Vagina (tissue), 2 donors: ENCODE measurements at regions not wholly inside any gene's neighbourhood (a gene's known extent, or its start where the extent isn't known, plus 50 kb on each side); places are given as distances from the start of the nearest gene placed in this dataset.

Source experiments
- DNase-seq, 2 donors: peaks; one replicate each; pipeline ENCODE4 v3.0.0-alpha.2; 2017; ENCODE audit errors: extremely low spot score in 2 of 2
- H3K27ac ChIP-seq: fragments of 200-600 bp; sonication (generic); one replicate; pipeline ENCODE4 v1.5.1; 2019
- H3K27me3 ChIP-seq: fragments of 200-600 bp; sonication (generic); one replicate; pipeline ENCODE4 v1.5.1; 2019
- H3K36me3 ChIP-seq, 2 donors: fragments of 200-600 bp; sonication (generic); one replicate each; pipeline ENCODE4 v1.5.1; 2017 to 2019
- H3K4me1 ChIP-seq: fragments of 200-600 bp; sonication (generic); one replicate; pipeline ENCODE4 v1.5.1; 2019
- H3K4me3 ChIP-seq, 2 donors: fragments of 200-600 bp; sonication (generic); 1 replicate in 1 of 2; 2 replicates in 1 of 2; pipeline ENCODE4 v1.5.1; 2016 to 2019
- H3K9me3 ChIP-seq: fragments of 200-600 bp; sonication (generic); one replicate; pipeline ENCODE4 v1.5.1; 2019
- POLR2A ChIP-seq, 2 donors: fragments of 450-650 bp; IDR thresholded peaks; one replicate each; pipeline ENCODE4 v1.6.1; 2017; ENCODE audit warnings: antibody characterized with exemption in 2 of 2, mild to moderate bottlenecking in 2 of 2, moderate library complexity in 2 of 2
- POLR2AphosphoS5 ChIP-seq, 2 donors: sonication (generic); formaldehyde crosslinking; IDR thresholded peaks; one replicate each; pipeline ENCODE4 v1.9.0; 2017; ENCODE audit warnings: antibody characterized with exemption in 2 of 2, mild to moderate bottlenecking in 2 of 2, low read depth in 1 of 2; ENCODE audit not compliant: insufficient read depth in 1 of 2
- intact Hi-C: fragments of 100-400 bp; cut with DNase I; formaldehyde crosslinking; loops from one replicate; pipeline ENCODE4 v1.15.1; 2023
- TF ChIP-seq, protein P1 (sequence below), 3 experiments: fragments of 450-650 bp in 2 of 3; fragments of 200-600 bp in 1 of 3; sonication (generic) in 1 of 3; IDR thresholded peaks; one replicate each; pipeline ENCODE4 v1.5.1; 2017 to 2019; ENCODE audit warnings: antibody characterized with exemption in 3 of 3, mild to moderate bottlenecking in 2 of 3, moderate library complexity in 2 of 3

DNA sequence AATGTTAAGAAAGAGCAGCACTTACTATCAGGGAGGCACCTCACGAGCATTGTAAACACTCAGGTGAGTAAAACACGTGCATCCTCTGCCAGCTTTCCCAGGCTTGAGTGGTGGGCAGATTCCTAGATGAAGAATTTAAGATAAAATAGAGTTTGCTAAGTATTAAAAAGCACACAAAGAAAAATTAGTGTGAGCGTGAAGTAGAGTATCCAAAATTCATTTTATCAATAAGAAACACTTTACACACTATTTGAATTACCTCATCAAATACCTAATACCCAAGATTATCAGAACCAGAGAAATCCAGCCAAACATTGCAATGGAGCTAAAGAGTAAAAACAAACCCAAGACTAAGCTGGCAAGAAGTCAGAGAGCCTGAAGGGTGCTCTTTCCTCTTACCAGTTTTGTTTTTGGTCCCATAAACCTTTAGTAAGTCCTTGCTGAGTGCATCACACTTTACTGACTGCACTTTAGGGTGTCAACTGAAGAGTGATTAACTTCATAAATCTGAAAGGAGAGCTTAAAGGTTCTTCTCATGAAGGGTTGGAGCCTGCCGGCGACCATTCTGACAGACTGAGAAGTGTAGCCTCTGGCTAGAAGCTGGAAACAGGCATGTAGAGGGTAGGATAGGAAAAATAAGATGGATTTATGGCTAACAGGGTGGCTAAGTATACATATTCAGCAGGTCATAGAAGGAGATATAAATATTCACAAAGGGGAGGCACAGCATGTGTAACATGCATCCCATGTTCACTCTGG, 151.1 kb downstream of the SLC7A11 start:
- H3K27me3 ChIP-seq = no peaks in the 10 kb centered on the region
- H3K27ac ChIP-seq = no peak overlapping the region
- H3K4me3 ChIP-seq = no peak overlapping the region
- no peaks in the 10 kb centered on the region for H3K36me3 ChIP-seq
- DNase-seq = no peak
- TF ChIP-seq POLR2A (IDR thresholded peaks at IDR 0.05) = no peak
- TF ChIP-seq POLR2AphosphoS5 (IDR thresholded peaks at IDR 0.05; ENCODE audit: insufficient read depth in 1 of 2, low read depth in 1 of 2) = no peak
- TF ChIP-seq, protein P1, sequence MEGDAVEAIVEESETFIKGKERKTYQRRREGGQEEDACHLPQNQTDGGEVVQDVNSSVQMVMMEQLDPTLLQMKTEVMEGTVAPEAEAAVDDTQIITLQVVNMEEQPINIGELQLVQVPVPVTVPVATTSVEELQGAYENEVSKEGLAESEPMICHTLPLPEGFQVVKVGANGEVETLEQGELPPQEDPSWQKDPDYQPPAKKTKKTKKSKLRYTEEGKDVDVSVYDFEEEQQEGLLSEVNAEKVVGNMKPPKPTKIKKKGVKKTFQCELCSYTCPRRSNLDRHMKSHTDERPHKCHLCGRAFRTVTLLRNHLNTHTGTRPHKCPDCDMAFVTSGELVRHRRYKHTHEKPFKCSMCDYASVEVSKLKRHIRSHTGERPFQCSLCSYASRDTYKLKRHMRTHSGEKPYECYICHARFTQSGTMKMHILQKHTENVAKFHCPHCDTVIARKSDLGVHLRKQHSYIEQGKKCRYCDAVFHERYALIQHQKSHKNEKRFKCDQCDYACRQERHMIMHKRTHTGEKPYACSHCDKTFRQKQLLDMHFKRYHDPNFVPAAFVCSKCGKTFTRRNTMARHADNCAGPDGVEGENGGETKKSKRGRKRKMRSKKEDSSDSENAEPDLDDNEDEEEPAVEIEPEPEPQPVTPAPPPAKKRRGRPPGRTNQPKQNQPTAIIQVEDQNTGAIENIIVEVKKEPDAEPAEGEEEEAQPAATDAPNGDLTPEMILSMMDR (IDR thresholded peaks at IDR 0.05) = no peak
- no peaks in the 10 kb centered on the region for H3K9me3 ChIP-seq
- no peaks in the 10 kb centered on the region for H3K4me1 ChIP-seq
- intact Hi-C loops = no loop called here

DNA sequence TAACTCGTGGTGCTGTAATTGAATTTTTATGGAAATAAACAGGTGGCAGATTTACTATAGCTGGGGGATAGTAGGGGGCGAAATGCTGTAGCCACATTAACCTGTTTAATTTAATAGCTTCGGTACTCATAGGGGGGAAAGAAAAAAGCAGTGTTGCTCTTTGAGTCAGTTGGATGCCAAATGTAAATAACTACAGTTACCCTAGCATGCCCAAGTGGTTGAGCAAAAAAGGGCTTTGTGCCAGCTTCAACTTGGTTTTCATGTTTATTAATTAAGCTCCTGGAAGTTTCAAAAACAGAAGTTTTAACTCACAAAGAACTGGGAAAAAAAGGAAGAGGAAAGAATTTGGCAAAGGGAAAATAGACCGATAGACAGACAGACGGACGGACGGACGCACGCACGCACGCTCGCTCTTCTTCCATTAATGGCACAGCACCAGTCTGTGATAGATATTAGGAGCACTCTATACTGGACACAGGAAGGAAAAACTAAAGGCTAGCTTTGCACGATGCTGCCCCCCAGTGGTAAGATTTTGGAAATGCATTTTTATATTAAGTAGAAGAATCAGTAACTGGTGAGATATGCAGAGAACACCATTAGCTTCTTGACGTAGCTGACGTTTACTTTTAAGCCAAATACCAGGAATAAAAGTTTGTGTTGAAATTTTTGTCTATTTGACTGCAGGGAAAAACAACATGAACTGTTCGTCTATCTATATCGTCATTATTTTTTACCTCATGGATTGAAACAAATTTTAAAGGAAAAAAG, 151.8 kb downstream of the SLC7A11 start:
- peak overlapping the region in 1 of 2 donors; percentile 9 for H3K4me3 ChIP-seq
- intact Hi-C loops = no loop called here
- no peak for TF ChIP-seq POLR2A (IDR thresholded peaks at IDR 0.05)
- TF ChIP-seq, protein P1 (IDR thresholded peaks at IDR 0.05) = peak; percentile 46 to 81 (median 69)

DNA sequence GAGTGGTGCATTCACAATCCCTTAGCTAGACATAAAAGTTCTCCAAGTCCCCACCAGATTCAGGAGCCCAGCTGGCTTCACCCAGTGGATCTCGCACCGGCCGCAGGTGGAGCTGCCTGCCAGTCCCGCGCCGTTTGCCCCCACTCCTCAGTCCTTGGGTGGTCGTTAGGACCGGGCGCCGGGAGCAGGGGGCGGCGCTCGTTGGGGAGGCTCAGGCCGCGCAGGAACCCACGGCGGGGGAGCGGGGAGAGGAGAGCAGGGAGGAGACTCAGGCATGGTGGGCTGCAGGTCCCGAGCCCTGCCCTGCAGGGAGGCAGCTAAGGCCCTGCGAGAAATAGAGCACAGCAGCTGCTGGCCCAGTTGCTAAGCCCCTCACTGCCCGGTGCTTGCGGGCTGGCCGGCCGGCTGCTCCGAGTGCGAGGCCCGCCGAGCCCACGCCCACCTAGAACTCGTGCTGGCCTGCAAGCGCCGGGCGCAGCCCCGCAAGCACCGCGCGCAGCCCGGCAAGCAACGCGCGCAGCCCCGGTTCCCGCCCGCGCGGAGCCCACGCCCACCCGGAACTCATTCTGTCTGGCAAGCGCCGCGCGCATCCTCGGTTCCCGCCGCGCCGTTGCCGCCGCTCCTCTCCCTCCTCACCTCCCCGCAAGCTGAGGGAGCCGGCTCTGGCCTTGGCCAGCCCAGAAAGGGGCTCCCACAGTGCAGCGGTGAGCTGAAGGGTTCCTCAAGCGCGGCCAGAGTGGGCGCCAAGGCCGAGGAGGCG, 153.5 kb downstream of the SLC7A11 start:
- TF ChIP-seq POLR2AphosphoS5 (IDR thresholded peaks at IDR 0.05; ENCODE audit: insufficient read depth in 1 of 2, low read depth in 1 of 2) = no peak
- TF ChIP-seq, protein P1 (IDR thresholded peaks at IDR 0.05) = no peak
- no peak for TF ChIP-seq POLR2A (IDR thresholded peaks at IDR 0.05)
- H3K27me3 ChIP-seq = no peaks in the 10 kb centered on the region
- H3K4me1 ChIP-seq = no peaks in the 10 kb centered on the region
- H3K36me3 ChIP-seq = no peaks in the 10 kb centered on the region
- no peaks in the 10 kb centered on the region for H3K9me3 ChIP-seq
- intact Hi-C loops = no loop called here
- no peak overlapping the region for H3K27ac ChIP-seq
- H3K4me3 ChIP-seq = no peak overlapping the region
- no peak for DNase-seq

More for the DNA sequence above, 151.8 kb downstream of the SLC7A11 start:
- no peaks in the 10 kb centered on the region for H3K4me1 ChIP-seq
- no peak for DNase-seq
- H3K36me3 ChIP-seq = no peaks in the 10 kb centered on the region
- H3K9me3 ChIP-seq = no peaks in the 10 kb centered on the region
- H3K27ac ChIP-seq = no peak overlapping the region
- H3K27me3 ChIP-seq = no peaks in the 10 kb centered on the region

DNA sequence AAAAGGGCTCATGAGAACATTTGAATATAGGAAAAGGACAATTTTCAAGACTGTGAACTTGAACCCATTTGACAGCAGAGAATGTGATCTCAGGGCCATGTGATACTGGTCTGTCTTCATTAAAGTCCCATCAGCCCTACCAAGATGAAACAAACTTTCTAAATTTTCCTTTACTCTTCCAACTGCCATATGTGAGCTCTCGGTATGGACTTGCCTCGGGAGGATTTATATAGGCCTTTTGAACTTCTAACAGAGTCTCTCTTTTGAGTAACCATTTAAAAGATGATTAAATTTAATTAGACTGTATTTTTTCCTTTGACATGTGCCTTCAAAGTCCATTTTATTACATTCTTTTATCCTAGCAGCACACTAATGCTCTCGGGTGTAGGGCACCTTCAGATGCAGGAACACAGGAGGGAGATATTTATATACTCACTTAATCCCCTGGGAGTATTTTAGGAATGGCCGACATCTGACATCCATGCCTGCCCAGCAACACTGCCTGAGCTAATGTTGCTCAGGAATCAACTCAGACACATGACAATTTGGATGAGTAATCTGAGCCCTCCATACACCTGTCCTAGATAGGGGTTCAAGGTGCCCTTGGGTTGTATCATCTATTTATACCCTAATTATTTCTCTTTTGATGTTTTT, 155.0 kb downstream of the SLC7A11 start:
- no peaks in the 10 kb centered on the region for H3K36me3 ChIP-seq
- no peaks in the 10 kb centered on the region for H3K4me1 ChIP-seq
- no peak overlapping the region for H3K27ac ChIP-seq
- TF ChIP-seq, protein P1 (IDR thresholded peaks at IDR 0.05) = no peak
- no peak for TF ChIP-seq POLR2A (IDR thresholded peaks at IDR 0.05)
- TF ChIP-seq POLR2AphosphoS5 (IDR thresholded peaks at IDR 0.05; ENCODE audit: insufficient read depth in 1 of 2, low read depth in 1 of 2) = no peak
- DNase-seq = no peak
- intact Hi-C loops = no loop called here
- H3K27me3 ChIP-seq = no peaks in the 10 kb centered on the region
- H3K4me3 ChIP-seq = no peak overlapping the region
- H3K9me3 ChIP-seq = no peaks in the 10 kb centered on the region
